Mesenchymal stem cell (in vitro differentiated cells and primary cell): ENCODE measurements at regions not wholly inside any gene's neighbourhood (a gene's known extent, or its start where the extent isn't known, plus 50 kb on each side); places are given as distances from the start of the nearest gene placed in this dataset.

Experiments used
- DNase-seq: peaks from one replicate; pipeline ENCODE4 v3.0.0-alpha.2; 2013
- H2AFZ ChIP-seq: one replicate; pipeline ENCODE4 v1.6.1; 2013; ENCODE audit warnings: low read depth, mild to moderate bottlenecking, control low read depth, inconsistent platforms, low read length, moderate library complexity
- H2AK5ac ChIP-seq: 2 replicates; pipeline ENCODE4 v1.6.1; 2013; ENCODE audit warnings: low read length, moderate library complexity, mild to moderate bottlenecking, inconsistent platforms; ENCODE audit not compliant: severe bottlenecking
- H2BK120ac ChIP-seq: one replicate; pipeline ENCODE4 v1.6.1; 2013; ENCODE audit warnings: low read depth, mild to moderate bottlenecking, inconsistent platforms, low read length, moderate library complexity
- H2BK12ac ChIP-seq, 2 experiments: one replicate each; pipeline ENCODE4 v1.6.1; 2013; ENCODE audit warnings: inconsistent platforms in 2 of 2, low read length in 2 of 2, mild to moderate bottlenecking in 2 of 2, moderate library complexity in 2 of 2, control low read depth in 1 of 2
- H2BK15ac ChIP-seq: one replicate; pipeline ENCODE4 v1.6.1; 2013; ENCODE audit warnings: mild to moderate bottlenecking, low read depth, inconsistent platforms; ENCODE audit not compliant: poor library complexity, severe bottlenecking
- H2BK5ac ChIP-seq: 2 replicates; pipeline ENCODE4 v1.6.1; 2013; ENCODE audit warnings: low read depth, mild to moderate bottlenecking, low read length, control low read depth, inconsistent platforms; ENCODE audit not compliant: poor library complexity, severe bottlenecking
- H3K14ac ChIP-seq, 2 experiments: one replicate each; pipeline ENCODE4 v1.6.1; 2013; ENCODE audit warnings: inconsistent platforms in 2 of 2, low read length in 2 of 2, control low read depth in 1 of 2, mild to moderate bottlenecking in 1 of 2, moderate library complexity in 1 of 2
- H3K18ac ChIP-seq, 2 experiments: one replicate each; pipeline ENCODE4 v1.6.1; 2013; ENCODE audit warnings: inconsistent platforms in 2 of 2, low read length in 2 of 2, control low read depth in 1 of 2, low read depth in 1 of 2, mild to moderate bottlenecking in 1 of 2
- H3K23ac ChIP-seq, 2 experiments: one replicate each; pipeline ENCODE4 v1.6.1; 2013; ENCODE audit warnings: inconsistent platforms in 2 of 2, low read length in 2 of 2, mild to moderate bottlenecking in 2 of 2, moderate library complexity in 2 of 2, control low read depth in 1 of 2
- H3K27ac ChIP-seq: 2 replicates; pipeline ENCODE4 v1.5.1; 2013; ENCODE audit warnings: mild to moderate bottlenecking, moderate library complexity, low read length, control low read depth, inconsistent platforms; ENCODE audit not compliant: poor library complexity, severe bottlenecking
- H3K27me3 ChIP-seq, 2 experiments: 2 replicates each; pipeline versions ENCODE4 v1.6.1 to v1.7.0; 2013; ENCODE audit warnings: low read length in 2 of 2, mild to moderate bottlenecking in 2 of 2, moderate library complexity in 2 of 2, control low read depth in 1 of 2, inconsistent platforms in 1 of 2; ENCODE audit not compliant: control insufficient read depth in 1 of 2, insufficient read depth in 1 of 2
- H3K36me3 ChIP-seq, 2 experiments: 2 replicates each; pipeline versions ENCODE4 v1.6.1 to v1.7.0; 2013; ENCODE audit warnings: low read length in 2 of 2, control low read depth in 1 of 2, inconsistent platforms in 1 of 2, low read depth in 1 of 2, mild to moderate bottlenecking in 1 of 2; ENCODE audit not compliant: insufficient read depth in 2 of 2, control insufficient read depth in 1 of 2
- H3K4ac ChIP-seq, 2 experiments: one replicate each; pipeline ENCODE4 v1.6.1; 2013; ENCODE audit warnings: inconsistent platforms in 2 of 2, low read length in 2 of 2, mild to moderate bottlenecking in 2 of 2, moderate library complexity in 2 of 2, control low read depth in 1 of 2, low read depth in 1 of 2
- H3K4me1 ChIP-seq: 2 replicates; pipeline ENCODE4 v1.6.1; 2013; ENCODE audit warnings: low read depth, low read length, control low read depth; ENCODE audit not compliant: control insufficient read depth, insufficient read depth
- H3K4me2 ChIP-seq: 2 replicates; pipeline ENCODE4 v1.6.1; 2013; ENCODE audit warnings: low read length, mild to moderate bottlenecking, inconsistent platforms; ENCODE audit not compliant: poor library complexity, severe bottlenecking
- H3K4me3 ChIP-seq, 2 experiments: 2 replicates each; pipeline versions ENCODE4 v1.5.1 to v1.7.0; 2013; ENCODE audit warnings: low read length in 2 of 2, mild to moderate bottlenecking in 2 of 2, control low read depth in 1 of 2, low read depth in 1 of 2; ENCODE audit not compliant: insufficient read depth in 1 of 2
- H3K79me1 ChIP-seq: replicated peaks from 2 replicates; pipeline ENCODE4 v1.6.1; 2013; ENCODE audit warnings: mild to moderate bottlenecking, control low read depth, low read length, inconsistent platforms; ENCODE audit not compliant: poor library complexity, severe bottlenecking
- H3K9ac ChIP-seq: 2 replicates; pipeline ENCODE4 v1.7.0; 2013; ENCODE audit warnings: mild to moderate bottlenecking, low read length, moderate library complexity
- H3K9me3 ChIP-seq: 2 replicates; pipeline ENCODE4 v1.7.0; 2013; ENCODE audit warnings: mild to moderate bottlenecking, low read length; ENCODE audit not compliant: control insufficient read depth
- H4K8ac ChIP-seq: one replicate; pipeline ENCODE4 v1.6.1; 2013; ENCODE audit warnings: inconsistent platforms, mild to moderate bottlenecking, low read length, moderate library complexity
- H4K91ac ChIP-seq: one replicate; pipeline ENCODE4 v1.6.1; 2013; ENCODE audit warnings: mild to moderate bottlenecking, low read length, inconsistent platforms
- WGBS: methylation state at CpG from one replicate; pipeline ENCODE4 v1.1.7; 2013; ENCODE audit warnings: mixed read lengths; 5-methylcytosine and 5-hydroxymethylcytosine counted together

DNA sequence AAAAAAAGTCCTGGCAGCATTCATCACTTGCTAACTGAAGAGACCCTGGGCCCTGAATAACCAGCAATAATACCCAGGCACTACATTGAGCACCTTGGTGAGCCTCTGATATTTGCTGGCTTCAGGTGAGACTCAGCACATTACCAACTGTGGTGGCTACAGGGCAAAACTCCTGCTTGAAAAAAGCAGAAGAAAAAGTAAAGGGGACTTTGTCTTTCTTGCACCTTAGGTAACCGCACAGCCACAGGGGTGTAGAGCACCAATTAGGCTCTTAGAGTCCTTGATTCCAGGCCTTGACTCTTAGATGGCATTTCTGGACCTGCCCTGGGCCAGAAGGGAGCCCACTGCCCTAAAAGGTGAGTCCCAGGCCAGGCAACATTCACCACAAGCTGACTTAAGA lies 269.5 kb downstream of the AUH start:
- Histone ChIP-seq H3K36me3 (no peaks in the 10 kb centered on the region), H3K9ac (no peak overlapping the region), H2BK5ac (no peak overlapping the region), H3K27me3 (no peaks in the 10 kb centered on the region), H2AK5ac (no peak overlapping the region), H2BK15ac (no peak overlapping the region), H3K18ac (no peak overlapping the region), H3K4me3 (no peak overlapping the region), H3K9me3 (peaks cover 13% of the 10 kb centered on the region), H2BK12ac (no peak overlapping the region), H3K4ac (no peak overlapping the region), H3K14ac (no peak overlapping the region), H3K79me1 (no peaks in the 10 kb centered on the region), H3K27ac (no peak overlapping the region), H4K8ac (no peak overlapping the region), H2AFZ (no peak overlapping the region), H4K91ac (no peak overlapping the region), H3K4me2 (no peak overlapping the region), H3K4me1 (peaks cover 3% of the 10 kb centered on the region), H3K23ac (no peak overlapping the region), H2BK120ac (no peak overlapping the region)
- 98% methylated on average over 1 of the region's 1 CpG for WGBS
- no peak for DNase-seq

DNA sequence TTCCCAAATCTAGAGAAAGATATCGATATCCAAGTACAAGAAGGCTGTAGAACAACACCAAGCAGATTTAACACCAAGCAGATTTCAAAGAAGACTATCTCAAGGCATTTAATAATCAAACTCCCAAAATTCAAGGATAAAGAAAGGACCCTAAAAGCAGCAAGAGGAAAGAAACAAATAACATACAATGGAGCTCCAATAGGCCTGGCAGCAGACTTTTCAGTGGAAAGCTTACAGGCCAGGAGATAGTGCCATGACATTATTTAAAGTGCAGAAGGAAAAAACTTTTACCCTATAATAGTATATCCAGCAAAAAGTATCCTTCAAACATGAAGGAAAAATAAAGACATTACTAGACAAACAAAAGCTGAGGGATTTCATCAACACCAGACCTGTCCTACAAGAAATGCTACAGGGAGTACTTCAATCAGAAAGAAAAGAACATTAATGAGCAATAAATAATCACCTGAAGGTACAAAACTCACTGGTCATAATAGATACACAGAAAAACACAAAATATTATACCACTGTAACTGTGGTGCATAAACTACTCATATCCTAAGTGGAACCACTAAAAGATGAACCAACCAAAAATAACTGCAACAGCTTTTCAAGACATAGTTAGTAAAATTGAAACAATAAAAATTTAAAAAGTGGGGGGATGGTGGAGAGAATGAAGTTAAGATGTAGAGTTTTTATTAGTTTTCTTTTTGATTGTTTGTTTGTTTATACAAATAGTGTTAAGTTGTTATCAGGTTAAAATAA lies 267.2 kb downstream of the AUH start:
- no peak overlapping the region for H3K9ac ChIP-seq
- H3K4me1 ChIP-seq, result peaks cover 5% of the 10 kb centered on the region
- no peak overlapping the region for H4K91ac ChIP-seq
- no peak for DNase-seq
- H2BK12ac ChIP-seq, result no peak overlapping the region
- whole genome bisulfite sequencing, result 100% methylated on average over 1 of the region's 1 CpG
- no peak overlapping the region for H2BK5ac ChIP-seq
- no peak overlapping the region for H3K4me3 ChIP-seq
- H3K23ac ChIP-seq, result no peak overlapping the region
- H2AK5ac ChIP-seq, result no peak overlapping the region
- no peak overlapping the region for H2BK15ac ChIP-seq
- no peak overlapping the region for H4K8ac ChIP-seq
- no peaks in the 10 kb centered on the region for H3K27me3 ChIP-seq
- no peak overlapping the region for H3K4me2 ChIP-seq
- no peak overlapping the region for H3K4ac ChIP-seq
- H3K36me3 ChIP-seq, result no peaks in the 10 kb centered on the region
- H3K9me3 ChIP-seq, result peaks cover 13% of the 10 kb centered on the region
- no peak overlapping the region for H2BK120ac ChIP-seq
- H3K27ac ChIP-seq, result no peak overlapping the region
- no peaks in the 10 kb centered on the region for H3K79me1 ChIP-seq
- no peak overlapping the region for H3K14ac ChIP-seq
- H3K18ac ChIP-seq, result no peak overlapping the region
- H2AFZ ChIP-seq, result no peak overlapping the region

DNA sequence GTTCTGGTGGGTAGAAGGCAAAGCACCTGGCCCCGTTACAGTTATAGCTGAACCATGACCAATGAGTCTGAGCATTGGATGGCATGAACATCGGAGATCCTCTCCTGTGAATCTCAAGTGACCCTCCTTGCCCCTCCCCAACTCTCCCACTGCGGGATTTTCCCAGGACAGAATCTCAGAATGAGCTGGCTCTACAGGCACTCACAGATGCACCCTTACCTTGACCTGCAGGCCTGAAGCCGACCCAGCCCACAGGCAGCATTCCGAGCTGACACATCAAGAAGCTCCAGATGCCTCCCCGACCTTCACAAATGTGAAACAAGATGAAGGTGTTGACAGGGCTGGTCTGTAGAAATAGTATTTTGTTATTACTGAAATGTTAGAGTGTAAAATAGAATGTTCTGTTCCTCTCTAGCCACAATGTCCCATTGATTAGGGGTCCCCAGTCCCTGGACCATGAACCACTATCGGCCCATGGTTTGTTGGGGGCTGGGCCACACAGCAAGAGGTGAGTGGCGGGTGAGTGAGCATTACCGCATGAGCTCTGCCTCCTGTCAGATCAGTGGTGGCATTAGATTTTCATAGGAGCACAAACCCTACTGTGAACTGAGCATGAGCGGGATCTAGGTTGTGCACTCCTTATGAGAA lies 263.4 kb downstream of the AUH start:
- H2BK5ac ChIP-seq, result no peak overlapping the region
- no peak overlapping the region for H2AFZ ChIP-seq
- no peak for DNase-seq
- H3K4me2 ChIP-seq, result no peak overlapping the region
- H2BK12ac ChIP-seq, result peak overlapping the region in 1 of 2 experiments; percentile 47
- no peak overlapping the region for H3K4ac ChIP-seq
- no peak overlapping the region for H4K91ac ChIP-seq
- no peak overlapping the region for H3K23ac ChIP-seq
- no peak overlapping the region for H4K8ac ChIP-seq
- H2BK120ac ChIP-seq, result no peak overlapping the region
- H3K27ac ChIP-seq, result no peak overlapping the region
- no peak overlapping the region for H2AK5ac ChIP-seq
- H3K36me3 ChIP-seq, result no peaks in the 10 kb centered on the region
- H3K9me3 ChIP-seq, result peaks cover 10% of the 10 kb centered on the region
- no peak overlapping the region for H2BK15ac ChIP-seq
- no peak overlapping the region for H3K14ac ChIP-seq
- no peak overlapping the region for H3K9ac ChIP-seq
- no peaks in the 10 kb centered on the region for H3K27me3 ChIP-seq
- H3K79me1 ChIP-seq, result no peaks in the 10 kb centered on the region
- peaks cover 9% of the 10 kb centered on the region for H3K4me1 ChIP-seq
- WGBS, result 97% methylated on average over 10 of the region's 10 CpGs
- H3K4me3 ChIP-seq, result no peak overlapping the region
- H3K18ac ChIP-seq, result no peak overlapping the region

DNA sequence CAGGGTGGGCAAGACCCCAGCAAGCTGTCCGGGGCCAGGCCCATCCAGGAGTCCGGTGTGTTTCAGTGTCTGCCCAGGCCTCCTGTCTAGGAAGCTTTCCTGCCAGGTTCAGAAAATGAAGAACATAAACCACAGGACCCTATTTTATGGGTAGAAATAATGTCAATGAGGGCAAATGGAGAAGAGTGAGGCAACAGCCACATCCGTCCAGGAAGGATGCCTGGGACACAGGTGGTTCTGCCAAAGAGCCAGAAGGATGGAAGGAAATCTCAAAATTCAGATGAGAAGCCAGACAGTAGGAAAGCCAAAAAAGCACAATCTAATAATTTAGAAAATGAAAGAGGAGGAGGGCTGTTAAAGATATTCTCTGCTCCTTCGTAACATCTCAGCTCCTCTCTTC lies 262.3 kb downstream of the AUH start:
- H2BK12ac ChIP-seq, result no peak overlapping the region
- H3K79me1 ChIP-seq, result no peaks in the 10 kb centered on the region
- H3K9ac ChIP-seq, result peak overlapping the region; percentile 82
- H4K8ac ChIP-seq, result no peak overlapping the region
- H3K4me1 ChIP-seq, result peaks cover 9% of the 10 kb centered on the region
- H2AFZ ChIP-seq, result no peak overlapping the region
- no peak overlapping the region for H3K14ac ChIP-seq
- H3K4ac ChIP-seq, result no peak overlapping the region
- H2BK15ac ChIP-seq, result no peak overlapping the region
- peak overlapping the region in 1 of 2 experiments; percentile 7 for H3K4me3 ChIP-seq
- no peak overlapping the region for H2BK120ac ChIP-seq
- H3K27me3 ChIP-seq, result no peaks in the 10 kb centered on the region
- H3K4me2 ChIP-seq, result no peak overlapping the region
- no peaks in the 10 kb centered on the region for H3K36me3 ChIP-seq
- H3K23ac ChIP-seq, result no peak overlapping the region
- H3K27ac ChIP-seq, result no peak overlapping the region
- WGBS, result 97% methylated on average over 3 of the region's 4 CpGs
- H3K9me3 ChIP-seq, result peaks cover under 1% of the 10 kb centered on the region
- no peak overlapping the region for H2AK5ac ChIP-seq
- H3K18ac ChIP-seq, result no peak overlapping the region
- H4K91ac ChIP-seq, result no peak overlapping the region
- DNase-seq, result no peak
- no peak overlapping the region for H2BK5ac ChIP-seq
